ENCODE measurements at regions not wholly inside any gene's neighbourhood (a gene's known extent, or its start where the extent isn't known, plus 50 kb on each side); places are given as distances from the start of the nearest gene placed in this dataset.

DNA sequence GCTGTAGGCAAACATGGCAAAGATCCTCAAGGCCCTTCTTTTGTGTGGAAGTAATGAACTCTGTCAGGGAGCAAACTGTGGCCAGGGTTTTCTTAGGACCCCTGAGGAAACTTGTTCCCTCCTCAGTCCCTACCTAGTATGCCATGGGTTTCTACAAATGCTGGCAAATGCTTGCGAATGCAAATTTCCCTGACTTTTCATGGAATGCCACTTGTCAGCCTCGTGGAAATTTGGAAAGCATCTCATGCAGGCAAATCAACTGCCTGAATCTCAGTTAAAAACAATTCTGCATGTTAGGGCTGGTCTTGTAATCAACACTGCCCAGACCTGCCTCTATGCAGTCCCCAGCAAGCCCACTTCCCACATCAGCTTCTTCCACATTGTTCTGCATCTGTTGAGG is 334.9 kb upstream of the AJAP1 start:
- DNase-seq (ENCODE audit: low spot score) = no peak

DNA sequence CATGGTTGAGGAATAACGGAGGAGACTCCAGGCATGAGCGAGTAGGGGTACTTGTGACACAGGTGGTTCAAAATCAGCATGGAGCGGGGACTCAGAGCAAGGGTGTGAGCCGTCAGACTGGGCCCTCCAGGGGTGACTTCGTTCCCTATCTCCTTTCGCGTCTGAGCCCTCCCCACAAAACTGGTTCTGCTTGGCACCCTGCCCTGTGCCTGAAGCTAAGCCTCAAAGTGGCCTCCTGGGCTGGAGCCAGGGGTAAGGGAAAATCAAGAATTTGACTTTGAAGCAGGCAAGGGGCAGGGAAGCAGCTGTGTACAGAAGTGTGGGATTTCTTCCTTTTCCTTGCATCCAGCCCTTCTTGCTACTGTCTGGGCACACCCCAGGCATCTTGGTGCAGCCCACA is 331.5 kb upstream of the AJAP1 start:
- DNase-seq (ENCODE audit: low spot score) = no peak

DNA sequence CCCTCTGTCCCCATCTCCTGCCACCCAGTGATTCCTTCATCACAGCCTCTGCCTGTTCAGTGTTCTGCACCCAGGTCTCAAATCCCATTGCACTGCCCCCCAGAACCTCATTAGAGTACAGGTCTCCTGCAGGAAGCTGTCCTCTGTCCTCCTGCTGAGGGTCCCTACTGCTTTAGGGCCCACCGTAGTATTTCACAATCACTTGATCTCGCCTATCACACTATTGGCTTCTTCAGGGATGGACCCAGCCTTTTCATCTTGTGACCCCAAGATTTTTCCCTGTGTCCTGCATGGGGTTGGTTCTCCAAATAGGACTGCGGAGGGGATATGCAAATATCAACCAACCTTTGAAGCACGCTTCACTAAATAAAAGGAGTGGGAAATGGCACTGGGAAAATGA is 331.1 kb upstream of the AJAP1 start:
- no peak for DNase-seq (ENCODE audit: low spot score)

DNA sequence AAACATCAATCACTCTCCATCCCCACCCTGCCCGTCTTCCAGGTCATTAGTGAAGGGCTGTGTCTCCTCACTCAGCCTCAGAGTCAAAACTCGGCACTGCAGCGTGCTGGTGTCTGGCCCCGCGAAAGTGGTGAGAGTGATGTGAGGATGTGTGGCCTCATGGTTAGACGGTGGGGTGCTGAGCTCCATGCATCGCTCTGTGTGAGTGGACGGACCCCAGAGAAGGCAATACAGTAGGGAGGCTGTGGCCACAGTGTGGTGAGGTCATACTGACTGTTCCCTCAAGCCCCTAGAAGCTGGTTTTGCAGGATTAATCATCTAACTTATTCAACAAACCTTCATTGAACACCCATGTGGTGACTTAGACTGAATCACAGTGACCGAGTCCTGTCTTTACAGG is 329.9 kb upstream of the AJAP1 start:
- DNase-seq (ENCODE audit: low spot score) = no peak

DNA sequence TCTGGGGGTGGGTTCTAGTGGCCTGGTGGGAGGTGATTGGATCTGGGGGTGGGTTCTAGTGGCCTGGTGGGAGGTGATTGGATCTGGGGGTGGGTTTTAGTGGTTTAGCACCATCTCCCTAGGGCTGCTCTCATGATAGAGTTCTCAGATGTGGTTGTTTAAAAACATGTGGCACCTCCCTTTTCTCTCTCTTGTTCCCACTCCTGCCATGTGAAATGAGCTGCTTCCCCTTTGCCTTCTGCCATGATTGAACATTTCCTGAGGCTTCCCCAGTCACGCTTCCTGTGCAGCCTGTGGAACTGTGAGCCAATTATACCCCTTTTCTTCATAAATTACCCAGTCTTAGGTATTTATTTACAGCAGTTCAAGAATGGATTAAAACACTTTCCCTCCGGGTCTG is 327.3 kb upstream of the AJAP1 start:
- no peak for DNase-seq (ENCODE audit: low spot score)

DNA sequence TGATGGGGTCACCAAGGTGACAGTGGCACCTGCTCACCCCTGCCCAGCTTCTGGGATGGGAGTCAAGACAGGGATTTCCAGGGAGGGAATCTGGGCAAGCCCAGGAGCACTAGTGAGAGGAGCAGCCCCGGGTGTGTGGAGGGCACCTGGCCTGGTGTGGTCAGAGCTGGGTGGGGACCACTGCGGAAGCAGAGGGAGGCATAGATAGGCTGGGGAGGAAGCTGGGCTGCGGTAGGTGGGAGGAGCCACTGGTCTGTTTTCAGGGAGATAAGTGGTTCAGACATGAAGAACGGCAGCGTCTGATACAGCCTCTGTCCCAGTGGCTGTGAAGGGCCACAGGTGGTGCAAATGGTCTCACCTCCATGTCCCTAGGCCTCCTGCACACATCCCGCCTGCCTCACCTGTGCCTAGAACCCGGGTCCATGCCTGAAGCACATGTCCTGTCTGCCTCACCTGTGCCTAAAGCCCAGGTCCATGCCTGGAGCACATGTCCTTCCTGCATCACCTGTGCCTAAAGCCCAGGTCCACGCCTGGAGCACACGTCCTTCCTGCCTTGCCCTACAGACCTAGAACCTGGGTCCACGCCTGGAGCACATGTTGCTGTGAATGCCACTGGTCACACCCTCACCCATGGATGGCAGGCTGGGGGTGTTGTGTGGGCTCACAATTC is 325.9 kb upstream of the AJAP1 start:
- no peak for DNase-seq (ENCODE audit: low spot score)

DNA sequence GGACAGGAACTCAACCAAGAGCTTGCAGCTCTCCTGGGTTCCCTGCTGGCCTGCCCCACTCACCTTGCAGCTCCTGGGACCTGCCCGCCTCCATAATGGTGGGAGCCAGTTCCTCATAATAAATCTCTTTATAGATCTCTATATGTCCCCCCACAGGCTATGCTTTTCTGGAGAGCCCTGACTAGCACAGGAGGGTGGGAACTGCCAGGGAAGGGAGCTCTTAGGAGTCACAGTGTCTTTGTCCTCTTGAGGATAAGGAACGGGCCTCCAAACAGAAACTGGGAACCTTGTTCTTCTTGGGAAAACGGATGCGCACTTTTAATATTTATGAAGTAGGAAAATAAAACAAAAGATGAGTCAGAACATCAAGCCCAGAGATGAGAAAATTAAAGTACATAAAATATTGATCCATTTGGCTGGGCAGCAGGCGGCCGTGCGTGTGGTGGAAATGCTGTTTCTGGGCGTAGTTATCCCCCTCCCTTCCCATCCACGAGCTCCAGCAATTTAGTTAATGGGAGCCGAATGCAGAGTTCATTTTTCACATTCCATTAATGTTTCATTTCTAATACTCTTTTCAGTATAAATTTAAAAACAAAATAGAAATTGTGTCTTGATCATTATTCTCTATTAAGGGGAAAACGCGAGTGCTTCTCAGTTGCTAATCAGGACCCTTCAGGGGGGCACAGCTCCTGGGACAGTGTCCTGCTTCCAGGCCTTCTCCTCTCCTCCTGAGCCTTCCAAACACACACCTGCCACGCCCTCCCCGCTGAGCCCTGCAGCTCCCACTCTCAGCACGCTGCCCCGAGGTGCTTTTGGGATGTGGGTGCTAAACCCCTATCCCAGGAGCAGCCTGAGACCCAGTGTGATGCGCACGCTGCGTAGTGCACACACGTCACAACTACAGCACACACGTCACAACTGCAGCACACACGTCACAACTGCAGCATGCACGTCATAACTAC is 323.3 kb upstream of the AJAP1 start:
- DNase-seq (ENCODE audit: low spot score) = no peak

DNA sequence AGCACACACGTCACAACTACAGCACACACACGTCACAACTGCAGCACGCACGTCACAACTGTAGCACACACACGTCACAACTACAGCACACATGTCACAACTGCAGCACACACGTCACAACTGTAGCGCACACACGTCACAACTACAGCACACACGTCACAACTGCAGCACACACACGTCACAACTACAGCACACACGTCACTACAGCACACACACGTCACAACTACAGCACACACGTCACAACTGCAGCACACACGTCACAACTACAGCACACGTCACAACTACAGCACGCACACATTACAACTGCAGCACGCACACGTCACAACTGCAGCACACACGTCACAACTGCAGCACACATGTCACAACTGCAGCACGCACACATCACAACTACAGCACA is 322.6 kb upstream of the AJAP1 start:
- no peak for DNase-seq (ENCODE audit: low spot score)

DNA sequence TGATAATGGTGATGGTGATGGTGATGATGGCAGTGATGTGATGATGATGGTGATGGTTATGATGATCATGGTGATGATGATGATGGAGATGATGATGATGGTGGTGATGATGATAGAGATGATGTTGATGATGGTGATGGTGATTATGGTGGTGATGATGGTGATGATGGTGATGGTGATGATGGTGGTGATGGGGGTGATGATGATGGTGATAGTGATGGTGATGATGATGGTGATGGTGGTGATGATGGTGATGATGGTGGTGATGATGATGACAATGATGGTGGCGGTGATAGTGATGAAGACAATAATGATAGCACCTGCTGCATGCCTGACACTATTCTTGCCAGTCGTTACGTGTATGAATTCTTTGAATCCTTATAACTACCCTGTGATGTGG is 317.9 kb upstream of the AJAP1 start:
- DNase-seq (ENCODE audit: low spot score) = no peak

DNA sequence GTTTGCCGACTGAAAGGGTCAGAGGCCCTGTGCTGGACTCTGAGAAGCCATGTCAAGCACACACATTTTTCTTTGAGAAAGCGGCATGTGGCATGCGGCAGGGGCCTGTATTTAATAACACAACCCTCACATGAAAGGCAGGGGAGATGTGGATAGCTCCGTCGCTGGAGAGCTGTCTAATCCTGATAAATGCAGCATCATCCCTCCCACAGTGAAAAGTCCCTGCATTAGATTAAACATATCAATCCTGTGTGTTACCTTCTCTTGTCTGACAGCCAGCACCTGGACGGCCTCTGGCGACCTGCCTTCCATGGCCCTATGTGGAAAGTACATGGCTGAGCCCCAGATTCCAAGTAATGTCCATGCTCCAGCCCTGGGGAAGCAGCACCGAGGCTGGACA is 313.0 kb upstream of the AJAP1 start:
- no peak for DNase-seq (ENCODE audit: low spot score)

DNA sequence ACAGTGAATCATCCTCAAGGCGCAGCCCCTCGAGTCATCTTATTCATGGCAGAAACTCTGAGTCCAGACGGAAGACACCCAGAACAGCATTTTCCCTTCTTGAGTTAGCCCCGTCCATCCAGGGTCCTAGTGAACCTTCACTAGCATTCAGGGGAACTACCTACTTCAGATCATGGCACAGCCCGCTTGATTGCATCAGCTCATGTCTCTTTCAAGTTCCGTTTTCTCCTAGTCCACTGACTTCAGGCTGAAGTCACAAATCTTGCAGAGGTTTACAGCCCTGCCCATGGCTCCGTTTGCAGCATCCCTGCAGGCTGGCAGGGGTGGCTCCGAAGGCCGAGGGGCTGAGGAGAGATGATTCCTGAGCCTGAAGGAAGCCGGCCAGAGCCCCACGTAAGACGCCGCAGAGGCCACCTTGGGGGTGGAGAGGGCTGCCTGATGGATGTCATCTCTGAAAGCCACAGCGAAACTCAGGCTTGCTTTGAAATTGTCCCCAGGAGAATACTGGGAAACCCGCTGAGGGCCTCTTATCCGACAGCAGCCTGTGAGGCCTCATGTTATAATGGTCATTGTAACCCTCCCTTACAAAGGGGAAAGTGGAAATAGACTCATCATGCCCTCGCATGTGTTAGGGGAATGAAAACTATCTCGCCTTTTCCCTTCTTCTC is 310.2 kb upstream of the AJAP1 start:
- DNase-seq (ENCODE audit: low spot score) = no peak

DNA sequence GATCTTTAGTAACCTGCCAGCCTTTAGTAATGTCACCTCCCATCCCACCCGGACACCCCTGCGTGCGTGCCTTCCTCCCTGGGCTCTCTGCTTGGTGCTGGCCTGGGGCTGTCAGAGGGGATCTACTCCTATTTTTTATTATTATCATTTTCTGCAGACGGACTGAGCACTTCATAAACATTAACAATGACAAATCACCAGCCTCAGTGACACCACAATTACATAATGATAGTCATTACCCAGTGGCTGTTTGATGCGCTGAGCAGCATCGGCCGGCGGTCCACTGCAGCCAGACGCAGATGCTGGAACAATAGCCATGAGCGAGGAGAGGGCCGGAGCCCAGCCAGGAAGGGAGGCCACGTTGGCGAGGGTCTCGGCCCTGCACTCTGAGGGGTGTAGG is 309.3 kb upstream of the AJAP1 start:
- DNase-seq (ENCODE audit: low spot score) = no peak

DNA sequence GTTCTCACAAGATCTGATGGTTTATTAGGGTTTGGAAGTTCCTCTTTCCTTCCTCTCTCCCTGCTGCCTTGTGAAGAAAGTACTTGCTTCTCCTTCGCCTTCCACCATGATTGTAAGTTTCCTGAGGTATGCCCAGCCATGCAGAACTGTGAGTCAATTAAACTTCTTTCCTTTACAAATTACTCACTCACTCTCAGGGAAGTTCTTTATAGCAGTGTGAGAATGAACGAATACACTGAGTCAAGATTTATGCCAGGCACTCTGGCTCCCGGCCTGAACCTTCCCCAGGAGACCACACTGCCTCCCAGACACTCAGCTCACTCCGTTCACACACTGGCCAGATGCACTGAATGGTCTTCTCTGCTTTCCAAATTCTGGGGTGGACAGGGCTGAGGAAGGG is 308.3 kb upstream of the AJAP1 start:
- no peak for DNase-seq (ENCODE audit: low spot score)

DNA sequence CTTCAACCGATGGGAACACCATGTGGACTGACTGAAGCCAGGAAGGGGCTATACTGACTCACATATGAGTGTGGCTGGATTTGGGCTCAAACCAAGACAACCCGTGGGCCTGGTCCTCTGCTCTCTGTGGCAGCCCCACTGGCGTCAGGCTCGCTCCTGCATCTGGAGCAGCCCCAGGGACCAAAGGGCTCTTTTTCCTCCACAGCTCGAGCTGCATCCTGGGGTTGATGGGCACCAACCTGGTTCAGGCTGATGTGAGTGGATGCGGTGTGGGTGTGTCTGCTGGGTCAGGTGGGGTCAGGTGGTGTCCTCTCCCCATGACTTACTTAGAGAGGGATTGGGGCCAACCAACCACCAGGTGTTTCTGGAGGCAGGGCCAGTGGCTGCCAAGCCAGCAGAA is 303.0 kb upstream of the AJAP1 start:
- no peak for DNase-seq (ENCODE audit: low spot score)

DNA sequence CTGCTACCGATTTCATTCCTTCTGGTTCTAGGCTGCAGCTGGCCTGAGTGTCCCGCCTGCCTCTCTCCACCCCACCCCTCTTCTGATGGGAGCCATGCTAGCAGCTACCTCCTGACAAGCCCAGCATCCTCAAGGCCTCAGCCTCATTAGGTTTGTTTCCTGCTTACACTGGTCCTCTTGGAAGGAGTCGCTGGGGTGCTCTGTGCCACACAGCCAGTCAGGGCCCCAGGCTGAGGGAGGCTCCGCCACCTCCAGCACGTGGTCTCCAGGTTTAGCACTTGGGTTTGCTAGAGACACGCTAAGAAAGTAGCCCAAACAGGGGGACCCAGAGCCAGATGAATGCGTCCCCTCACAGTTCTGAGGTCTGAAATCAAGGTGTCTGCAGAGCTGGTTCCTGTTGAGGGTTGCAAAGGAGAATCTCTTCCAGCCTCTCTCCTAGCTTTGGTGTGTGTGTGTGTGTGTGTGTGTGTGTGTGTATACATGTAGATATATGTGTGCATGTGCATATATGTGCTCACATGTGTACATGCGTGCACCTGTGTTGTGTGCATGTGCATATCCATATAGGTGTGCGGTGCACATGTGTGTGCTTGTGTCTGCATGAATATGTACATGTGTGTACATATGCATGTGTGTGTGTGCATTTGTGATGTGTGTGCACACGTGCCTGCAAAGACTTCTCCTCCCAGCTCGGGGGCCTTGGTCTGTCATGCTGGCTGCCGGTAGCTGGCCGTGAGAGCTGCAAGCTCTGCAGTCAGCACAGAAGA is 301.1 kb upstream of the AJAP1 start:
- no peak for DNase-seq (ENCODE audit: low spot score)

DNA sequence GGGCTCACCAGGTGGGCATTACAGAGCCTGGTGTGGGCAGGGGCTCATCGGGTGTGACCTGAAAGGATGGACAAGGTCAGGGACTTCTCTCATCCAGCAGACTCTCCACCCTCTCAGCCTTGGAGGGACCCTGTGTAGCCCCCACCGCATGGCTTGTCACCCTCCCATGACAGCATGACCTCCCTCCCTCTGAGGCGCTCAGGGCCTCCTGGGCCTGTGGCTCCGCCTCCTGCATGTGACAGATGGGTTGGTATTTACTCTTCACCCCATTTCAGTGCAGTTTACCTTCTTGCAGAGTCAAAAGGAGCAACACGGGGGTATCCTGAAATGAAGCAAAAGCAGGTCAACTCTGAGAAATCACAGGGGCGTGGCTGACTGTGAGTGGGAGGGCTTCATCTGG is 298.6 kb upstream of the AJAP1 start:
- no peak for DNase-seq (ENCODE audit: low spot score)

DNA sequence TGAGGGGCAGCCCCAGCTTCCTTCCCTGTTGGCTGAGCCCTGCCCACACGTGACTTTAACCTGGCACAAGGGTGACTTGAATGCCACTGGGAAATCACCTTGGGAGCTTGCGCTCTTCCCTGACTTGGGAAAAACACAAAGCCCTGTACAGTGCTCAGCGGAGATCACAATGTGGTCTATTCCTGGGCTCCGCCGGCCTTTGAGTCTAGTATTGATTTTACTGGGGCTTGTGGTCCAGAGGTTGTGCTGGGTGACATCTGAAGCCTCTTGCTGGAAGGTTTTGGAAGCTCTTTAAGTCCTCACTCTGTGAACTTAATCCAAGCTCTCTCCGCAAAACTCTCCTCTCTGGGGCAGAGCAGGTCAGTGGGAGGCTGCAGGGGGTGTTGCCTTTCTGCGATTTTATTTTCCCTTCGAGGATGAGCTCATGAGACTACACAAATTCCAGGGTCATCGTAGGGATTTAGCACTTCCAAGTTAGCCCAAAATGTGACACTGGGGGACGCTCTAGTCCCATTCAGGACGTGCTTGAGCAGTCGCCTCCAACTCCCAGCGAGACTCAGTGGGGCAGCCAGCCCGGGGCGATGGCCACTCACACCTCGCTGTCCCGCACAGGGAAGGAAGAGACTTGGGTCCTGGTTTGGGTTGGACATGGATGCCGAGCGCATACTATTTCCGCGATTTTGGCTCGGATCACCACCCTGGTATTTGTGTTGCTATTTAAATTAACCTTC is 291.9 kb upstream of the AJAP1 start:
- no peak for DNase-seq (ENCODE audit: low spot score)

DNA sequence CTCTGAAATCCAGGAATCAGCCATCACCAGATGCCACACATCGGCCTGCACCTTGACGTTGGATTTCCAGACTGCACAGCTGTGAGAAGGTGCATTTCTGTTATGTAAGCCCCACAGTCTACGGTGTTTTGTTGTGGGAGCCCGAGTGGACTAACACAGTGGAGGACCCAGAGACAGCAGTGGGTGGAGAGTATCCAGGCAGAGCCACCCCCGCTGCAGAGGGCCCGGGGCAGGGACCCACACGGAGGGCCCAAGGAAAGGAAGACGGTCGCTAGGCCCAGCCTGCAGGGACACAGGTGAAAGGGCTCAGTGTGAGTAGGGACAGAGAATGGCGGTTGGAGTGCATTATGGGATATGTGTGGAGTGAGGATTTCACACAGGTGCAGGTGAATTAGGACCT is 288.3 kb upstream of the AJAP1 start:
- DNase-seq (ENCODE audit: low spot score) = no peak

DNA sequence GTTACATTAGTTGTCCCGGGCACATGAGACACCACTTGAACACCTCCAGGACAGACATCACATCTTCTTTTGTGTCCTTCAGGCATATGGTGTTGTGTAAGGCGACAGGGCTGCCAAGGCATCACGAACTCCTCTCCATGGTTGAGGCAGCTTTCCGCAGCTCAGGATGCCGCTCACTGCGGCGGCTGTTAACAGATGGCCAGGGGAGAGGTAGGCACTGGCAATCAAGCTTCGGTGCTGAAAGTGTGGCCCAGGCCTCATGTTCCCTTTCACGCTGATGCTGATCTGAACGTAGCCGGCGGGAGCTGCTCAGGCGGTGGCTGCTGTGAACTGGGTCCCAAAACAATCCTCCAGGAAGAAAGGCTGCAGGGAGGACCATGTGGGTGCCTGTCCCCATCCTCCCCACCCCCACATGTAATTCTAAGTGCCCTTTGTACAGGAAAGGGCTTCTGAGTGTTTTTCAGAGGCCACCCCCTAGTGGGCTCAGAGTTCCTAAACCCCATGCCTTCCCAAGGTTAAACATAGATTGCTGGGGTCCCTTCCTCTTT is 287.1 kb upstream of the AJAP1 start:
- no peak for DNase-seq (ENCODE audit: low spot score)

DNA sequence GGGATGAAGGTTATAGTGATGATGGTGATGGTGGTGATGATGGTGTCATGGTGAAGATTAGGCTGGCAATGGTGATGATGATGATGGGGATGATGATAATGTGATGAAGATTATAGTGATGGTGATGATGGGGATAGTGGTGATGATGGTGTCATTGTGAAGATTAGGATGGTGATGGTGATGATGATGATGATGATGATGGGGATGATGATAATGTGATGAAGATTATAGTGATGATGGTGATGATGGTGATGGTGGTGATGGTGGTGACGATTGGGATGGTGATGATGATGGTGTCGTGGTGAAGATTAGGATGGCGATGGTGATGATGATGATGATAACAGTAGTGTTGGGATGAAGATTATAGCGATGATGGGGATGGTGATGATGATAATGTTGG is 285.1 kb upstream of the AJAP1 start:
- no peak for DNase-seq (ENCODE audit: low spot score)

DNA sequence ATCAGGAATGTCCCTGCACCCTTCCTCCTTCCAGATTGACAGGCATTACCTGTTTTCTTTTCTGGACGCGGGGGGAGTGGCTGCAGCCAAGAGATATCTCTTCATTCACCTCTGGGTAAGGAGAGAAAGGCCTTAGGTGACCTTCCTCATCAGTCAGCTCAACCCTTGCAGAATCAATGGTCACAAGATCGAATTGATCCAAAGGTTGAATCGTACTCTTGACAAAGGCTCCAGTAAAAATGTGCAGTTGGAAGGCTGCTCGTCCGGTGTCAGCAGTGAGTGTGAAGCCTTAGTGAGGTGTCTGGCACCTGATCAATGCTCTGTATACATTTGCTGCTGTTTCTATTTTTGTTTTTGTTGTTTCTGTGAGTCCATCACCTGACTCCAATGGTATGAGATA is 282.6 kb upstream of the AJAP1 start:
- no peak for DNase-seq (ENCODE audit: low spot score)
